GM21447 (cell line): ENCODE measurements at regions not wholly inside any gene's neighbourhood (a gene's known extent, or its start where the extent isn't known, plus 50 kb on each side); places are given as distances from the start of the nearest gene placed in this dataset.
"Not testable (repeated sequence)": the region's sequence is repeated elsewhere in the genome, so short reads cannot be mapped to it uniquely, and the experiment has no call there.

Experiments used
- ATAC-seq: cut with Tn5 transposase; IDR thresholded peaks from one replicate; pipeline ENCODE4 v1.9.1; 2021; ENCODE audit not compliant: unreplicated experiment

- ATAC-seq, result no peak
These were observed 87.7 kb downstream of the UTP18 start for GRCh38 chr17:51347851-51348584.

- no peak for ATAC-seq
These were observed 90.7 kb downstream of the UTP18 start for GRCh38 chr17:51351080-51351479.

- no peak for ATAC-seq
These were observed 91.5 kb downstream of the UTP18 start for GRCh38 chr17:51351890-51352289.

- no peak for ATAC-seq
These were observed 92.5 kb downstream of the UTP18 start for GRCh38 chr17:51352798-51353197.

GRCh38 chr17:51353296-51353695 lies 93.0 kb downstream of the UTP18 start:
- ATAC-seq, result no peak

- no peak for ATAC-seq
These were observed 94.6 kb downstream of the UTP18 start for GRCh38 chr17:51354936-51355335.

- no peak for ATAC-seq
These were observed 95.4 kb downstream of the UTP18 start for GRCh38 chr17:51355441-51356410.

GRCh38 chr17:51359055-51359454 lies 98.7 kb downstream of the UTP18 start:
- no peak for ATAC-seq

- no peak for ATAC-seq
These were observed 102.7 kb downstream of the UTP18 start for GRCh38 chr17:51362811-51363585.

- no peak for ATAC-seq
These were observed 104.7 kb downstream of the UTP18 start for GRCh38 chr17:51365090-51365489.

- no peak for ATAC-seq
These were observed 106.5 kb downstream of the UTP18 start for GRCh38 chr17:51366866-51367265.

GRCh38 chr17:51367836-51368235 lies 107.5 kb downstream of the UTP18 start:
- ATAC-seq, result not testable (repeated sequence)

- ATAC-seq, result peak; percentile 50
These were observed 111.4 kb downstream of the UTP18 start for GRCh38 chr17:51371732-51372151.

GRCh38 chr17:51372345-51373004 lies 112.1 kb downstream of the UTP18 start:
- ATAC-seq, result peak; percentile 97

- no peak for ATAC-seq
These were observed 113.3 kb downstream of the UTP18 start for GRCh38 chr17:51373489-51374152.

GRCh38 chr17:51374209-51374608 lies 113.9 kb downstream of the UTP18 start:
- no peak for ATAC-seq

GRCh38 chr17:51375771-51376170 lies 115.4 kb downstream of the UTP18 start:
- no peak for ATAC-seq

GRCh38 chr17:51376739-51377138 lies 116.4 kb downstream of the UTP18 start:
- ATAC-seq, result no peak

- ATAC-seq, result no peak
These were observed 120.9 kb downstream of the UTP18 start for GRCh38 chr17:51381262-51381661.

- ATAC-seq, result no peak
These were observed 124.9 kb downstream of the UTP18 start for GRCh38 chr17:51385208-51385607.
